Heart left ventricle (tissue), 16 donors: ENCODE measurements at regions not wholly inside any gene's neighbourhood (a gene's known extent, or its start where the extent isn't known, plus 50 kb on each side); places are given as distances from the start of the nearest gene placed in this dataset.

ENCODE experiments used
- ATAC-seq, 4 donors: fragments of 200-7000 bp; cut with Tn5 transposase; one replicate each; pipeline ENCODE4 v1.9.1; 2020 to 2022; ENCODE audit warnings: moderate library complexity in 4 of 4, mild to moderate bottlenecking in 3 of 4, moderate number of reproducible peaks in 1 of 4
- DNase-seq, 5 donors: peaks; one replicate each; pipeline ENCODE4 v3.0.0-alpha.2; 2020
- H3K27ac ChIP-seq, 12 donors: fragments of 200-600 bp; sonication (generic) in 4 of 12; one replicate each; pipeline versions ENCODE4 v1.5.0 to v1.8.0; 2016 to 2022; ENCODE audit warnings: mild to moderate bottlenecking in 2 of 12
- H3K27me3 ChIP-seq, 9 donors: fragments of 200-600 bp; sonication (generic) in 2 of 9; one replicate each; pipeline versions ENCODE4 v1.5.1 to v1.8.0; 2016 to 2022; ENCODE audit warnings: mild to moderate bottlenecking in 3 of 9
- H3K36me3 ChIP-seq, 9 donors: fragments of 200-600 bp; sonication (generic) in 2 of 9; one replicate each; pipeline versions ENCODE4 v1.5.0 to v1.8.0; 2018 to 2022; ENCODE audit warnings: mild to moderate bottlenecking in 2 of 9
- H3K4me1 ChIP-seq, 12 donors: fragments of 200-600 bp; sonication (generic) in 4 of 12; one replicate each; pipeline versions ENCODE4 v1.5.0 to v1.8.0; 2016 to 2022; ENCODE audit warnings: mild to moderate bottlenecking in 3 of 12
- H3K4me3 ChIP-seq, 12 donors: fragments of 200-600 bp; sonication (generic) in 4 of 12; one replicate each; pipeline versions ENCODE4 v1.5.0 to v1.8.0; 2017 to 2022; ENCODE audit warnings: mild to moderate bottlenecking in 9 of 12, moderate library complexity in 4 of 12
- H3K9me3 ChIP-seq, 12 donors: fragments of 200-600 bp; sonication (generic) in 4 of 12; one replicate each; pipeline versions ENCODE4 v1.5.0 to v1.8.0; 2016 to 2022; ENCODE audit warnings: mild to moderate bottlenecking in 1 of 12
- POLR2A ChIP-seq, 2 donors: fragments of 450-650 bp; IDR thresholded peaks; one replicate each; pipeline ENCODE4 v1.6.1; 2017; ENCODE audit warnings: antibody characterized with exemption in 2 of 2, mild to moderate bottlenecking in 2 of 2, moderate library complexity in 2 of 2
- WGBS, 4 donors: extraction: QIAGEN DNeasy Blood & Tissue Kit in 2 of 4; methylation state at CpG; one replicate each; pipeline versions ENCODE4 v1.1.5 to v1.1.7; 2013 to 2018; 5-methylcytosine and 5-hydroxymethylcytosine counted together
- intact Hi-C, 10 donors: fragments of 100-400 bp; cut with DNase I; formaldehyde crosslinking; loops; one replicate each; pipeline versions ENCODE4 v1.11.1 to v1.14.2; 2022
- TF ChIP-seq, protein P1 (sequence below), 12 donors: fragments of 200-600 bp; sonication (generic) in 4 of 12; IDR thresholded peaks; one replicate each; pipeline versions ENCODE4 v1.5.0 to v1.8.0; 2018 to 2022; ENCODE audit warnings: antibody characterized with exemption in 12 of 12, mild to moderate bottlenecking in 5 of 12
- donor health status: ischemic (EF 13 %, LVEDD 7.1; RV severe dilation, severe dysfunction).
- donor health status: healthy with polysubstance abuse.
- donor health status: DM: no; HTN: yes; CAD: no.
- donor health status: DM: no; HTN: no; CAD: no.
- donor health status: ischemic (EF 25% LVEDD 6.9; RV normal size, moderate dysfunction).
- donor health status: ischemic (EF 25% LVEDD 5.7; RV mildly dilated, moderate dysfunction).
- donor health status: healthy.
- donor health status: DM: yes; HTN: yes; CAD: no.
- donor health status: ischemic (EF 35%, LVEDD 5.7; RV mildly dilated, moderate dysfunction).
- donor health status: nonischemic (EF 11% LVEDD 7.7; RV severe dilation, severe dysfunction).
- donor health status: DM: yes; HTN: yes; CAD: no.
- donor health status: PGD.
- donor health status: ischemic (EF 29% LVEDD 5.4; RV normal size, mild dysfunction).
- donor health status: nonischemic (EF 23%, LVEDD 6.1; RV moderate dilation, normal function).

DNA sequence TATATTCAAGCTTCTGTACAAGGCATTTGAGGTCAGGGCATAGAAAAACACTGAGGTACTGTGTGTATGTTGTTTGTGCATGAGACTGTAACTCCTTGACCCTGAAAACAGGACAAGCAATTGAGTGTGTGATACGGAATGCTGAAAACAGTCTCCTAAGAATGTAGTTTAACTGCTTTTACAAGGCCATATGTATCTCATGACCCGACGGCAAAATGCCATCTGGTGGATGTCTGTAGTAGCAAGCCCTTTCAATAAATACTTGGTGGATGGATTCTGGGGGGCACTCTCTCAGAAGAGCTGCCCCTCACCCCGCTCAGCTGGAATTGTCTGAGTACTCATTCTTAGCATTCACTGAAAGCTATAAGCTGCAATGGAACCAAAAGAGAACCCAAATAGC, 69.3 kb upstream of the EYS start:
- no peaks in the 10 kb centered on the region for H3K4me1 ChIP-seq
- intact Hi-C loops = no loop called here
- H3K36me3 ChIP-seq = no peaks in the 10 kb centered on the region
- H3K27ac ChIP-seq = no peak overlapping the region
- peaks cover 0 to 5% (median 0%) of the 10 kb centered on the region in 12 donors for H3K9me3 ChIP-seq
- ATAC-seq (no peak), DNase-seq (no peak)
- WGBS, 4 donors = 48 to 60% (median 54%) methylated on average over 4 of the region's 4 CpGs
- H3K4me3 ChIP-seq = no peak overlapping the region
- H3K27me3 ChIP-seq = no peaks in the 10 kb centered on the region
- TF ChIP-seq, protein P1, sequence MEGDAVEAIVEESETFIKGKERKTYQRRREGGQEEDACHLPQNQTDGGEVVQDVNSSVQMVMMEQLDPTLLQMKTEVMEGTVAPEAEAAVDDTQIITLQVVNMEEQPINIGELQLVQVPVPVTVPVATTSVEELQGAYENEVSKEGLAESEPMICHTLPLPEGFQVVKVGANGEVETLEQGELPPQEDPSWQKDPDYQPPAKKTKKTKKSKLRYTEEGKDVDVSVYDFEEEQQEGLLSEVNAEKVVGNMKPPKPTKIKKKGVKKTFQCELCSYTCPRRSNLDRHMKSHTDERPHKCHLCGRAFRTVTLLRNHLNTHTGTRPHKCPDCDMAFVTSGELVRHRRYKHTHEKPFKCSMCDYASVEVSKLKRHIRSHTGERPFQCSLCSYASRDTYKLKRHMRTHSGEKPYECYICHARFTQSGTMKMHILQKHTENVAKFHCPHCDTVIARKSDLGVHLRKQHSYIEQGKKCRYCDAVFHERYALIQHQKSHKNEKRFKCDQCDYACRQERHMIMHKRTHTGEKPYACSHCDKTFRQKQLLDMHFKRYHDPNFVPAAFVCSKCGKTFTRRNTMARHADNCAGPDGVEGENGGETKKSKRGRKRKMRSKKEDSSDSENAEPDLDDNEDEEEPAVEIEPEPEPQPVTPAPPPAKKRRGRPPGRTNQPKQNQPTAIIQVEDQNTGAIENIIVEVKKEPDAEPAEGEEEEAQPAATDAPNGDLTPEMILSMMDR (IDR thresholded peaks at IDR 0.05) = no peak
- no peak for TF ChIP-seq POLR2A (IDR thresholded peaks at IDR 0.05)

DNA sequence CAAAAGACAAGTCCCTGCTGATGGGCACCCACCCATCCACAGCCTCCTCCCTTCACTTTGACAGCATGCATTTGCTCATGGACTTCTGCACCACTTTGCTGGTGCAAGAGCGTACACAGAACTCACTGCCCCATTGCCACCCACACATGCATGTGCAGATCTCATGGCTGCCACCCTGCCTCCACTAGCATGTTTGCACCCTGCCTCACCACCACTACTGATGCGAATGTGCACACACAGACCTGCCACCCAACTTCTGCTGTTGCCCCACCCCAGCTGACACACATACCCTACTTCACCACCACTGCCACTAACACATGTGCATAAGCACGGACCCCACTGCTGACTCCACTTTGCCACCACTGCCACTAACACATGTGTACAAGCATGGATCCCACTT, 64.9 kb upstream of the EYS start:
- ATAC-seq = peak in 1 of 4 donors; percentile 15
- no peaks in the 10 kb centered on the region for H3K36me3 ChIP-seq
- H3K27me3 ChIP-seq = no peaks in the 10 kb centered on the region
- no peak overlapping the region for H3K4me3 ChIP-seq
- TF ChIP-seq, protein P1 (IDR thresholded peaks at IDR 0.05) = no peak
- TF ChIP-seq POLR2A (IDR thresholded peaks at IDR 0.05) = no peak
- intact Hi-C loops = no loop called here
- H3K9me3 ChIP-seq = peaks cover 0 to 4% (median 0%) of the 10 kb centered on the region in 12 donors
- WGBS, 4 donors = 94 to 97% (median 95%) methylated on average over 3 of the region's 3 CpGs
- DNase-seq = no peak
- H3K4me1 ChIP-seq = no peaks in the 10 kb centered on the region
- H3K27ac ChIP-seq = no peak overlapping the region

DNA sequence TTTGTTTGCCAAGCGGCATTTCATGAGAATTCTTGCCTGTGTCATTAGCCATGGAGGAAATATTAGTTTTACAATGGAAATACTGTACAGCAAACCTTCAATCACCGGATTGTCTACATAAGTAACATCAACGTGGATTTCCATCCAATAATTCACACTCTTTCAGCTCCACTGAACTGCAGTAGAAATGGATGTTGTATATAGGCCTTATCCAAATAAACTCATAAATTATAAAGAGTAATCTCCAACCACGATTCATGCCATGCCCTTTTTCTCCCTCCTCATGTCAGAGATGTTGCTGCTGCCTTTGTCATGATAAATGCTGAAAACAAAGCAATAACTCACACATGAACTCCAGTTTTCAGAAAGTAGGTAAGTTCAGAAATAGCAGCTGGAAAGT, 54.9 kb upstream of the EYS start:
- H3K27ac ChIP-seq = no peak overlapping the region
- WGBS, 4 donors = 72 to 86% (median 81%) methylated on average over 4 of the region's 4 CpGs
- DNase-seq = no peak
- H3K27me3 ChIP-seq = no peaks in the 10 kb centered on the region
- H3K4me1 ChIP-seq = no peaks in the 10 kb centered on the region
- TF ChIP-seq, protein P1 (IDR thresholded peaks at IDR 0.05) = no peak
- TF ChIP-seq POLR2A (IDR thresholded peaks at IDR 0.05) = no peak
- H3K4me3 ChIP-seq = no peak overlapping the region
- ATAC-seq = no peak
- intact Hi-C loops = no loop called here
- peaks cover 0 to 10% (median 0%) of the 10 kb centered on the region in 12 donors for H3K9me3 ChIP-seq
- H3K36me3 ChIP-seq = no peaks in the 10 kb centered on the region

DNA sequence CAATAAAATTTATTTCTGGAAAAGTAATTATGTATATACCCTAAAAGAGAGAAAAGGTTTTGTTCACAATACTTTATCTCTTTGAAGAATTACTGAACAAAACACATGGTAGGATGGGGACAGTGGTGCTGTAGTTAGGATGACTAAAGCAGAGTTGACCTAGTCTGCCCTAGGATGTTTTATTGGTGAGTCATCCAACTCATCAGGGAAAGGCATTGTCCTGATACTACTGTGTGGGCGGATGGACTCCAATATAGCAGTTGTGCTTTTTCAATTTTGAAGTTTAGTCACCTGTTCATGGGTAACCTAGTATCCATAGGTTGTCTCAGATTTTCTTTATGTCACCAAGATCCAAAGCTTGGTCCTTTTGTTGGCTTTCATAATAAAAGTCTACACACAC, 53.3 kb upstream of the EYS start:
- no peaks in the 10 kb centered on the region for H3K27me3 ChIP-seq
- H3K9me3 ChIP-seq = peaks cover 0 to 10% (median 0%) of the 10 kb centered on the region in 12 donors
- intact Hi-C loops = no loop called here
- H3K4me1 ChIP-seq = no peaks in the 10 kb centered on the region
- no peak for TF ChIP-seq POLR2A (IDR thresholded peaks at IDR 0.05)
- TF ChIP-seq, protein P1 (IDR thresholded peaks at IDR 0.05) = no peak
- no peak overlapping the region for H3K4me3 ChIP-seq
- no peaks in the 10 kb centered on the region for H3K36me3 ChIP-seq
- ATAC-seq (no peak), DNase-seq (no peak)
- H3K27ac ChIP-seq = no peak overlapping the region
- 54 to 72% (median 62%) methylated on average over 1 of the region's 1 CpG for WGBS, 4 donors
